IMR-90 (cell line): ENCODE measurements at regions not wholly inside any gene's neighbourhood (a gene's known extent, or its start where the extent isn't known, plus 50 kb on each side); places are given as distances from the start of the nearest gene placed in this dataset.

Experiments
- BHLHE40 ChIP-seq: fragments of 150-350 bp; IDR thresholded peaks from 2 replicates; pipeline ENCODE4 v1.6.1; 2016; ENCODE audit warnings: mild to moderate bottlenecking, low read depth, low read length
- CEBPB ChIP-seq: IDR thresholded peaks from 2 replicates; pipeline ENCODE4 v1.6.1; 2012; ENCODE audit warnings: low read depth, low read length, improper control_type of control experiment
- MAFK ChIP-seq: IDR thresholded peaks from 2 replicates; pipeline ENCODE4 v1.6.1; 2012; ENCODE audit warnings: low read depth, low read length, improper control_type of control experiment
- POLR2A ChIP-seq: IDR thresholded peaks from 2 replicates; pipeline ENCODE4 v1.6.1; 2012; ENCODE audit warnings: mild to moderate bottlenecking, low read depth, low read length
- RFX5 ChIP-seq: IDR thresholded peaks from 2 replicates; pipeline ENCODE4 v1.8.0; 2012; ENCODE audit warnings: low read depth, mild to moderate bottlenecking, low read length, moderate library complexity
- TF ChIP-seq, protein P1 (sequence below): conservative IDR thresholded peaks from 2 replicates; pipeline ENCODE4 v1.5.1; 2012; ENCODE audit warnings: mild to moderate bottlenecking, low read depth, low read length, improper control_type of control experiment

- TF ChIP-seq, protein P1, sequence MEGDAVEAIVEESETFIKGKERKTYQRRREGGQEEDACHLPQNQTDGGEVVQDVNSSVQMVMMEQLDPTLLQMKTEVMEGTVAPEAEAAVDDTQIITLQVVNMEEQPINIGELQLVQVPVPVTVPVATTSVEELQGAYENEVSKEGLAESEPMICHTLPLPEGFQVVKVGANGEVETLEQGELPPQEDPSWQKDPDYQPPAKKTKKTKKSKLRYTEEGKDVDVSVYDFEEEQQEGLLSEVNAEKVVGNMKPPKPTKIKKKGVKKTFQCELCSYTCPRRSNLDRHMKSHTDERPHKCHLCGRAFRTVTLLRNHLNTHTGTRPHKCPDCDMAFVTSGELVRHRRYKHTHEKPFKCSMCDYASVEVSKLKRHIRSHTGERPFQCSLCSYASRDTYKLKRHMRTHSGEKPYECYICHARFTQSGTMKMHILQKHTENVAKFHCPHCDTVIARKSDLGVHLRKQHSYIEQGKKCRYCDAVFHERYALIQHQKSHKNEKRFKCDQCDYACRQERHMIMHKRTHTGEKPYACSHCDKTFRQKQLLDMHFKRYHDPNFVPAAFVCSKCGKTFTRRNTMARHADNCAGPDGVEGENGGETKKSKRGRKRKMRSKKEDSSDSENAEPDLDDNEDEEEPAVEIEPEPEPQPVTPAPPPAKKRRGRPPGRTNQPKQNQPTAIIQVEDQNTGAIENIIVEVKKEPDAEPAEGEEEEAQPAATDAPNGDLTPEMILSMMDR: no peak
- TF ChIP-seq MAFK (no peak), RFX5 (no peak), CEBPB (no peak), BHLHE40 (no peak), POLR2A (no peak)
Measured at GRCh38 chr4:126572264-126572663, 1060.5 kb upstream of the INTU start.
